ENCODE measurements at regions not wholly inside any gene's neighbourhood (a gene's known extent, or its start where the extent isn't known, plus 50 kb on each side); places are given as distances from the start of the nearest gene placed in this dataset.

DNA sequence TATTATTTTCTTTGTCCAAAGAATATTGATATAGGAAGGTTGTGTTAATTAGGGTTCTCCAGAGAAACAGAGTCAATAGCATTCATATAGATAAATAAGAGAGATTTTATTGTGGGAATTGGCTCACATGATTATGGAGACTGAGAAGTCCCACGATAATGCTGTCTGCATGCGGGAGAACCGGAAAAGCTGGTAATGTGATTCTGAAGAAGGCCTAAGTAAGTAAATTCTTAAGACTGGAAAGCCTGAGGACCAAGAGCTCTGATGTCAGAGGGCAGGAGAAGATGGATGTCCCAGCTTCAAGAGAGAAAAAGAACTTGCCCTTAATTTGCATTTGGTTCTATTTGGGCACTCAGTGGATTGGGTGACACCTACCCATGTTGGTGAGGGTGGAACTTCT is 307.4 kb upstream of the C9orf72 start:
- DNase-seq = no peak
- H3K9me3 Mint-ChIP-seq (ENCODE audit: unreplicated experiment) = peaks cover 3% of the 10 kb centered on the region
- H3K27me3 Mint-ChIP-seq (ENCODE audit: unreplicated experiment) = peaks cover 2% of the 10 kb centered on the region
- no peak overlapping the region for H3K4me3 Mint-ChIP-seq (ENCODE audit: unreplicated experiment)
- TF ChIP-seq, protein P1, sequence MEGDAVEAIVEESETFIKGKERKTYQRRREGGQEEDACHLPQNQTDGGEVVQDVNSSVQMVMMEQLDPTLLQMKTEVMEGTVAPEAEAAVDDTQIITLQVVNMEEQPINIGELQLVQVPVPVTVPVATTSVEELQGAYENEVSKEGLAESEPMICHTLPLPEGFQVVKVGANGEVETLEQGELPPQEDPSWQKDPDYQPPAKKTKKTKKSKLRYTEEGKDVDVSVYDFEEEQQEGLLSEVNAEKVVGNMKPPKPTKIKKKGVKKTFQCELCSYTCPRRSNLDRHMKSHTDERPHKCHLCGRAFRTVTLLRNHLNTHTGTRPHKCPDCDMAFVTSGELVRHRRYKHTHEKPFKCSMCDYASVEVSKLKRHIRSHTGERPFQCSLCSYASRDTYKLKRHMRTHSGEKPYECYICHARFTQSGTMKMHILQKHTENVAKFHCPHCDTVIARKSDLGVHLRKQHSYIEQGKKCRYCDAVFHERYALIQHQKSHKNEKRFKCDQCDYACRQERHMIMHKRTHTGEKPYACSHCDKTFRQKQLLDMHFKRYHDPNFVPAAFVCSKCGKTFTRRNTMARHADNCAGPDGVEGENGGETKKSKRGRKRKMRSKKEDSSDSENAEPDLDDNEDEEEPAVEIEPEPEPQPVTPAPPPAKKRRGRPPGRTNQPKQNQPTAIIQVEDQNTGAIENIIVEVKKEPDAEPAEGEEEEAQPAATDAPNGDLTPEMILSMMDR (IDR thresholded peaks at IDR 0.05; ENCODE audit: partially characterized antibody, unreplicated experiment) = no peak
- H3K36me3 Mint-ChIP-seq (ENCODE audit: unreplicated experiment) = peaks cover 13% of the 10 kb centered on the region
- H3K27ac Mint-ChIP-seq (ENCODE audit: unreplicated experiment) = no peak overlapping the region
- no peaks in the 10 kb centered on the region for H3K4me1 Mint-ChIP-seq (ENCODE audit: low read depth, unreplicated experiment)

DNA sequence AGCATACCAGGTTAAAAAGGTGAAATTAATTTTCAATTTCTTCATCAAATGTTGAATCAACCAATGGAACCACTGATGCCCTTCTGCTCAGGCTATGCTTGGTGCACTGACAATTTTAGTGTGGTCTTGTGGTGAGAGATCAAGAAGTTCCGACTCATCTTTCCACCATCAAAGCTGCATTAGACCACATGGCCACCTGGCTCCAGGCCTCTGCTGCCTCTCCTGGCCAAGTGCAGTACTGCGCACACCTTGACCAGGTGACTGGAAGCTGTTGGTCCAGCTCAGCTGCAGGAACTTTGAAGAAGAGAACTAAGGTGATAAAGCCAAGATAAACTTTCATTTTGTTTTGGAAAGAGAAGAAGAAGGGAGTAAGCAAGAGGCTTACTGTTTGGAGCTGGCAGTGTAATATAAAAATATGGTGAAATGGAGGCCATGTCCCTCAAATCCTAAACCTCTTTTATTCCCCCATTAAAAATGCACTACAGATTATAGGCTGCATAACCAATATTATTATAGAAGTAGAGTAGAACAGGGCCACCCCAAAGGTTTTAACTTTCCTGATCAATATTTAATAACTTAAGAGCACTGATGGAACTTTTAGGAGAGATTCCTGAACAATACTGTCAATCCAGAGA is 315.5 kb upstream of the C9orf72 start:
- Mint-ChIP-seq H3K4me3 (ENCODE audit: unreplicated experiment) (no peak overlapping the region), H3K4me1 (ENCODE audit: low read depth, unreplicated experiment) (no peaks in the 10 kb centered on the region), H3K9me3 (ENCODE audit: unreplicated experiment) (peaks cover 3% of the 10 kb centered on the region), H3K27ac (ENCODE audit: unreplicated experiment) (no peak overlapping the region), H3K36me3 (ENCODE audit: unreplicated experiment) (peaks cover 10% of the 10 kb centered on the region), H3K27me3 (ENCODE audit: unreplicated experiment) (no peaks in the 10 kb centered on the region)
- TF ChIP-seq, protein P1 (IDR thresholded peaks at IDR 0.05; ENCODE audit: partially characterized antibody, unreplicated experiment) = peak; percentile 80
- DNase-seq = peak; percentile 44

DNA sequence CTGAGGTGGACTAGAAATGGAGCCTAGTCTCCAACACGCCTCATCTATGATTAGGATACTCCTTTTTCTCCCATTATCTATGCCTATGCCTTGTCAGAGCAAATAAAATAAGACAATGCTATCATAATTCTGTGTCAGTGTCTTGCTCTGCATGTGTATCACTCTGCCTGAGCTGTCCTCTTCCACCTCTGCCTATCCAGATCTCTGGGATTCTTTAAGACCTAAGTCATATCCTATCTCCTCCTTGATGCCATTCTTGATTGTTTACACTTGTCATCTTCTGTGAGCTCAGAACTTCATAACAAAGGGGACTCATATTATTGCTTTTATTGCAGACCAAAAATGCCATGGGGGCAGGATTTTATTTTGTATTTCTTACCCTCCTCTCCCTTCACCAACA is 351.2 kb upstream of the C9orf72 start:
- Mint-ChIP-seq H3K27ac (ENCODE audit: unreplicated experiment) (no peak overlapping the region), H3K36me3 (ENCODE audit: unreplicated experiment) (no peaks in the 10 kb centered on the region), H3K9me3 (ENCODE audit: unreplicated experiment) (no peaks in the 10 kb centered on the region), H3K4me3 (ENCODE audit: unreplicated experiment) (no peak overlapping the region), H3K27me3 (ENCODE audit: unreplicated experiment) (no peaks in the 10 kb centered on the region), H3K4me1 (ENCODE audit: low read depth, unreplicated experiment) (peaks cover 4% of the 10 kb centered on the region)
- TF ChIP-seq, protein P1 (IDR thresholded peaks at IDR 0.05; ENCODE audit: partially characterized antibody, unreplicated experiment) = no peak
- DNase-seq = no peak

DNA sequence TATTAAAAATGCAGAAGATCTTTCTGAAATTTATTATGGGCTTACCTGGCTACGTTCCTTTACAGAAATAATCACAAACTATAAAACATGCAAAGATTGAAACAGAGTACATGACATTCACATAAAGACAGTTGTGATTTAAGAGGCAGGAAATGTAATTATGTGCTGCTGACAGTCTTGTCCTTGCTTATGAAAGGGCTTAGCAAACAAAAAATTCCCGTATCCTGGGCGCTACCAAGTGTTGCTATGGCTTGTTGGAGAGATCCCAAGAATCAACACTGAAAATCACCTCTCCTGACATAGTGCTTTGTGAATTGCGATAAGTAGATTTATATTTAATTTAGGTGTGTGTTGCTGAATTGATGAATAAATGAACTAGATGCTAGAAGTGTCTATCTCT is 352.5 kb upstream of the C9orf72 start:
- Mint-ChIP-seq H3K9me3 (ENCODE audit: unreplicated experiment) (no peaks in the 10 kb centered on the region), H3K4me3 (ENCODE audit: unreplicated experiment) (no peak overlapping the region), H3K4me1 (ENCODE audit: low read depth, unreplicated experiment) (peaks cover 4% of the 10 kb centered on the region), H3K27ac (ENCODE audit: unreplicated experiment) (no peak overlapping the region), H3K27me3 (ENCODE audit: unreplicated experiment) (no peaks in the 10 kb centered on the region), H3K36me3 (ENCODE audit: unreplicated experiment) (no peaks in the 10 kb centered on the region)
- TF ChIP-seq, protein P1 (IDR thresholded peaks at IDR 0.05; ENCODE audit: partially characterized antibody, unreplicated experiment) = no peak
- DNase-seq = no peak

DNA sequence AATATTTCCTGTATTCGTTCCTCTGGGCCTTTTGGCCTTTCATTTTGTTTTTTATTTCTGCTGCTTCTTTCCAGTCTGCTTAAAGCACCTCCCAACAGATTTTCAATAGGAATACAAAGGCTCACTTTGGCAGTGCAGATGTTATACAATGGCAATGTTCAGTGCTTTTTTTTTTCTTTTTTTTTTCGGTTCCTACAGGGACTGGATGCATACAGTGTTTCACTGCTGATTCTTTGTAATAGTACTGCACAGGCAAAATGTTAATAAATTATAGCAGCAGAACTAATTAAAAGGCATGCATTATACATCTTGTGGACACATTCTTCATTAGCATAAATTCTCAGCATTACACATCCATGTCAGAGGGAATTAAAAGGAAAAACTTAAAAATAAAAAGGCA is 356.6 kb upstream of the C9orf72 start:
- DNase-seq = no peak
- peaks cover 6% of the 10 kb centered on the region for H3K4me1 Mint-ChIP-seq (ENCODE audit: low read depth, unreplicated experiment)
- H3K36me3 Mint-ChIP-seq (ENCODE audit: unreplicated experiment) = no peaks in the 10 kb centered on the region
- no peaks in the 10 kb centered on the region for H3K9me3 Mint-ChIP-seq (ENCODE audit: unreplicated experiment)
- no peak overlapping the region for H3K27ac Mint-ChIP-seq (ENCODE audit: unreplicated experiment)
- TF ChIP-seq, protein P1 (IDR thresholded peaks at IDR 0.05; ENCODE audit: partially characterized antibody, unreplicated experiment) = no peak
- H3K27me3 Mint-ChIP-seq (ENCODE audit: unreplicated experiment) = no peaks in the 10 kb centered on the region
- no peak overlapping the region for H3K4me3 Mint-ChIP-seq (ENCODE audit: unreplicated experiment)
